ENCODE measurements at regions not wholly inside any gene's neighbourhood (a gene's known extent, or its start where the extent isn't known, plus 50 kb on each side); places are given as distances from the start of the nearest gene placed in this dataset.

- Histone ChIP-seq H3K4me3 (ENCODE audit: extremely low read depth in 1 of 4, insufficient read depth in 2 of 4, low read depth in 3 of 4, low read length in 4 of 4) (no peak overlapping the region), H2BK15ac (ENCODE audit: low read length) (no peak overlapping the region), H3K79me2 (ENCODE audit: control insufficient read depth in 1 of 2, insufficient read depth in 2 of 2, low read length in 2 of 2) (no peaks in the 10 kb centered on the region), H3K9me3 (ENCODE audit: insufficient read depth in 2 of 2, low read depth in 1 of 2, low read length in 1 of 2) (no peaks in the 10 kb centered on the region), H3K23me2 (ENCODE audit: low read depth, low read length) (no peaks in the 10 kb centered on the region), H2BK20ac (ENCODE audit: low read length) (no peak overlapping the region), H3K4me2 (ENCODE audit: insufficient read depth in 1 of 2, low read depth in 2 of 2, low read length in 2 of 2) (no peak overlapping the region), H3K23ac (ENCODE audit: insufficient read length) (no peak overlapping the region), H2BK120ac (replicated peaks; ENCODE audit: low read depth, low read length) (no peak overlapping the region), H4K5ac (ENCODE audit: insufficient read length, low read depth, low read length) (no peak overlapping the region), H2BK5ac (ENCODE audit: low read depth, low read length) (no peak overlapping the region), H3K4me1 (replicated peaks in 1 of 4; ENCODE audit: control insufficient read depth in 3 of 4, insufficient read depth in 4 of 4, low read length in 3 of 4) (no peaks in the 10 kb centered on the region), H3K14ac (ENCODE audit: insufficient read length) (no peak overlapping the region), H4K20me1 (replicated peaks in 1 of 2; ENCODE audit: control insufficient read depth in 1 of 2, insufficient read depth in 2 of 2, low read length in 2 of 2) (no peaks in the 10 kb centered on the region), H3K79me1 (ENCODE audit: low read depth, low read length) (no peaks in the 10 kb centered on the region), H3K56ac (replicated peaks; ENCODE audit: insufficient read length, low read depth, low read length) (no peak overlapping the region), H3K4ac (replicated peaks; ENCODE audit: insufficient read length, low read depth, low read length) (no peak overlapping the region), H3K36me3 (ENCODE audit: control insufficient read depth in 2 of 4, insufficient read depth in 4 of 4, low read length in 3 of 4) (no peaks in the 10 kb centered on the region), H3K27me3 (replicated peaks in 1 of 4; ENCODE audit: control insufficient read depth in 3 of 4, extremely low read depth in 1 of 4, insufficient read depth in 3 of 4, low read length in 3 of 4) (no peaks in the 10 kb centered on the region), H4K8ac (ENCODE audit: extremely low read depth, insufficient read depth, low read length) (no peak overlapping the region), H2BK12ac (ENCODE audit: low read depth, low read length) (no peak overlapping the region), H2AFZ (ENCODE audit: low read length) (no peak overlapping the region), H3K9ac (replicated peaks in 1 of 4; ENCODE audit: extremely low read depth in 1 of 4, low read depth in 3 of 4, low read length in 3 of 4) (no peak overlapping the region), H3K27ac (ENCODE audit: low read depth, low read length) (no peak overlapping the region), H2AK5ac (ENCODE audit: low read depth, low read length) (no peak overlapping the region), H4K91ac (replicated peaks; ENCODE audit: insufficient read length, low read length) (no peak overlapping the region), H3K18ac (ENCODE audit: extremely low read depth, low read length) (no peak overlapping the region)
- CTCF ChIA-PET (ENCODE audit: partially characterized antibody), result no interaction called here
- POLR2A ChIA-PET (ENCODE audit: partially characterized antibody), result no interaction called here
- no peak for DNase-seq (ENCODE audit: low read depth in 1 of 2, low spot score in 2 of 2)
- no peak for FAIRE-seq
- TF ChIP-seq TBP (IDR thresholded peaks at IDR 0.05; ENCODE audit: low read depth, low read length) (no peak), JUN (IDR thresholded peaks at IDR 0.05; ENCODE audit: low read depth, low read length) (no peak), RFX5 (IDR thresholded peaks at IDR 0.05; ENCODE audit: borderline replicate concordance, low read depth, low read length) (no peak), BRCA1 (IDR thresholded peaks at IDR 0.05; ENCODE audit: low read depth, low read length) (no peak), NANOG (IDR thresholded peaks at IDR 0.05; ENCODE audit: insufficient read depth, low read depth, low read length, poor library complexity, severe bottlenecking) (no peak), SRF (IDR thresholded peaks at IDR 0.05; ENCODE audit: low read depth, low read length) (no peak), RBBP5 (IDR thresholded peaks at IDR 0.05; ENCODE audit: borderline replicate concordance, low read depth, low read length) (no peak), JUND (IDR thresholded peaks at IDR 0.05; ENCODE audit: low read length) (no peak), KDM1A (IDR thresholded peaks at IDR 0.05; ENCODE audit: borderline replicate concordance, low read length) (no peak), SP4 (IDR thresholded peaks at IDR 0.05; ENCODE audit: low read length) (no peak), MAFK (IDR thresholded peaks at IDR 0.05; ENCODE audit: low read depth, low read length) (no peak), YY1 (IDR thresholded peaks at IDR 0.05; ENCODE audit: low read depth, low read length) (no peak), EP300 (IDR thresholded peaks at IDR 0.05; ENCODE audit: borderline replicate concordance in 1 of 2, low read depth in 2 of 2, low read length in 2 of 2) (no peak), HDAC2 (IDR thresholded peaks at IDR 0.05; ENCODE audit: borderline replicate concordance in 1 of 2, low read depth in 2 of 2, low read length in 2 of 2) (no peak), SUZ12 (IDR thresholded peaks at IDR 0.05; ENCODE audit: low read length) (no peak), ZNF274 (IDR thresholded peaks at IDR 0.05; ENCODE audit: borderline replicate concordance, extremely low read depth, low read length) (no peak), TCF12 (IDR thresholded peaks at IDR 0.05; ENCODE audit: low read depth, low read length) (no peak)
Measured at GRCh38 chr2:194700726-194701125, 956.3 kb upstream of the SLC39A10 start.
